HL-60 (cell line): ENCODE measurements at regions not wholly inside any gene's neighbourhood (a gene's known extent, or its start where the extent isn't known, plus 50 kb on each side); places are given as distances from the start of the nearest gene placed in this dataset.

ENCODE experiments used
- SPI1 ChIP-seq: IDR thresholded peaks from 2 replicates; pipeline ENCODE4 v1.6.1; 2012; ENCODE audit warnings: low read depth, mild to moderate bottlenecking, borderline replicate concordance
- TF ChIP-seq, protein P1 (sequence below): IDR thresholded peaks from one replicate; pipeline ENCODE4 v1.5.1; 2011; ENCODE audit warnings: low read length, control low read depth, inconsistent platforms; ENCODE audit not compliant: insufficient read depth
- TF ChIP-seq, protein P2 (sequence below): IDR thresholded peaks from 2 replicates; pipeline ENCODE4 v1.6.1; 2012; ENCODE audit warnings: low read depth; ENCODE audit not compliant: insufficient replicate concordance

DNA sequence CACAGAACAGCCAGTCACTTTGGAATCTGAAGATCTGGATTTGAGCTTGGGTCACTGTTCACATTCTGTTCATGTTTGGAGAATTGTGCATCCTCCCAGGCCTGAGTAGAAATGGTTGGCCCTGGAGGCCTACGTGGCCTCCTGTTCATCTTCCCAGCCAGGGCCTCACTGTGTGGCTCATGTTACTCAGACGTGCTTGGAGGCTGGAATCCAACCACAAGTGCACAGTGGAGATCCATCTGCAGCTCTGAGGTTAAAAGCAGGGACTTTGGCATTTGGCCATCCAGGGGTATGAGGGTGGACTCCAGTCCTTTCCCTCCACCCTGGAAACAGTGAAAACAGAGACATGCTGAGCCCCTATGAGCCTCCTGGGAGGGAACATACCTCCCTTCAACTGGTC lies 709.0 kb upstream of the IGFBP3 start:
- TF ChIP-seq, protein P1, sequence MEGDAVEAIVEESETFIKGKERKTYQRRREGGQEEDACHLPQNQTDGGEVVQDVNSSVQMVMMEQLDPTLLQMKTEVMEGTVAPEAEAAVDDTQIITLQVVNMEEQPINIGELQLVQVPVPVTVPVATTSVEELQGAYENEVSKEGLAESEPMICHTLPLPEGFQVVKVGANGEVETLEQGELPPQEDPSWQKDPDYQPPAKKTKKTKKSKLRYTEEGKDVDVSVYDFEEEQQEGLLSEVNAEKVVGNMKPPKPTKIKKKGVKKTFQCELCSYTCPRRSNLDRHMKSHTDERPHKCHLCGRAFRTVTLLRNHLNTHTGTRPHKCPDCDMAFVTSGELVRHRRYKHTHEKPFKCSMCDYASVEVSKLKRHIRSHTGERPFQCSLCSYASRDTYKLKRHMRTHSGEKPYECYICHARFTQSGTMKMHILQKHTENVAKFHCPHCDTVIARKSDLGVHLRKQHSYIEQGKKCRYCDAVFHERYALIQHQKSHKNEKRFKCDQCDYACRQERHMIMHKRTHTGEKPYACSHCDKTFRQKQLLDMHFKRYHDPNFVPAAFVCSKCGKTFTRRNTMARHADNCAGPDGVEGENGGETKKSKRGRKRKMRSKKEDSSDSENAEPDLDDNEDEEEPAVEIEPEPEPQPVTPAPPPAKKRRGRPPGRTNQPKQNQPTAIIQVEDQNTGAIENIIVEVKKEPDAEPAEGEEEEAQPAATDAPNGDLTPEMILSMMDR: no peak
- TF ChIP-seq, protein P2, sequence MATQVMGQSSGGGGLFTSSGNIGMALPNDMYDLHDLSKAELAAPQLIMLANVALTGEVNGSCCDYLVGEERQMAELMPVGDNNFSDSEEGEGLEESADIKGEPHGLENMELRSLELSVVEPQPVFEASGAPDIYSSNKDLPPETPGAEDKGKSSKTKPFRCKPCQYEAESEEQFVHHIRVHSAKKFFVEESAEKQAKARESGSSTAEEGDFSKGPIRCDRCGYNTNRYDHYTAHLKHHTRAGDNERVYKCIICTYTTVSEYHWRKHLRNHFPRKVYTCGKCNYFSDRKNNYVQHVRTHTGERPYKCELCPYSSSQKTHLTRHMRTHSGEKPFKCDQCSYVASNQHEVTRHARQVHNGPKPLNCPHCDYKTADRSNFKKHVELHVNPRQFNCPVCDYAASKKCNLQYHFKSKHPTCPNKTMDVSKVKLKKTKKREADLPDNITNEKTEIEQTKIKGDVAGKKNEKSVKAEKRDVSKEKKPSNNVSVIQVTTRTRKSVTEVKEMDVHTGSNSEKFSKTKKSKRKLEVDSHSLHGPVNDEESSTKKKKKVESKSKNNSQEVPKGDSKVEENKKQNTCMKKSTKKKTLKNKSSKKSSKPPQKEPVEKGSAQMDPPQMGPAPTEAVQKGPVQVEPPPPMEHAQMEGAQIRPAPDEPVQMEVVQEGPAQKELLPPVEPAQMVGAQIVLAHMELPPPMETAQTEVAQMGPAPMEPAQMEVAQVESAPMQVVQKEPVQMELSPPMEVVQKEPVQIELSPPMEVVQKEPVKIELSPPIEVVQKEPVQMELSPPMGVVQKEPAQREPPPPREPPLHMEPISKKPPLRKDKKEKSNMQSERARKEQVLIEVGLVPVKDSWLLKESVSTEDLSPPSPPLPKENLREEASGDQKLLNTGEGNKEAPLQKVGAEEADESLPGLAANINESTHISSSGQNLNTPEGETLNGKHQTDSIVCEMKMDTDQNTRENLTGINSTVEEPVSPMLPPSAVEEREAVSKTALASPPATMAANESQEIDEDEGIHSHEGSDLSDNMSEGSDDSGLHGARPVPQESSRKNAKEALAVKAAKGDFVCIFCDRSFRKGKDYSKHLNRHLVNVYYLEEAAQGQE: no peak
- TF ChIP-seq SPI1: no peak
